GM20000 (cell line): ENCODE measurements at regions not wholly inside any gene's neighbourhood (a gene's known extent, or its start where the extent isn't known, plus 50 kb on each side); places are given as distances from the start of the nearest gene placed in this dataset.

Experiments used
- DNase-seq: peaks from one replicate; pipeline ENCODE4 v3.0.0; 2012; ENCODE audit warnings: low spot score
- CTCF ChIP-seq: IDR thresholded peaks from 2 replicates; pipeline ENCODE4 v1.5.1; 2012; ENCODE audit warnings: mild to moderate bottlenecking, control low read depth; ENCODE audit errors: extremely low read depth, missing control alignments

GRCh38 chr11:79667380-79667779 is 226.6 kb upstream of the TENM4 start:
- no peak for DNase-seq

GRCh38 chr11:79663017-79663416 is 222.2 kb upstream of the TENM4 start:
- TF ChIP-seq CTCF: no peak
- no peak for DNase-seq

More at GRCh38 chr11:79667380-79667779, 226.6 kb upstream of the TENM4 start:
- TF ChIP-seq CTCF: no peak

GRCh38 chr11:79661373-79661772 is 220.5 kb upstream of the TENM4 start:
- no peak for DNase-seq
- TF ChIP-seq CTCF: no peak

- no peak for DNase-seq
- TF ChIP-seq CTCF: no peak
Measured at GRCh38 chr11:79648766-79649520, 208.1 kb upstream of the TENM4 start.

GRCh38 chr11:79637219-79637618 is 196.4 kb upstream of the TENM4 start:
- no peak for DNase-seq
- no peak for TF ChIP-seq CTCF

- no peak for TF ChIP-seq CTCF
- DNase-seq: no peak
Measured at GRCh38 chr11:79634905-79635304, 194.1 kb upstream of the TENM4 start.

GRCh38 chr11:79627281-79627680 is 186.5 kb upstream of the TENM4 start:
- DNase-seq: no peak
- no peak for TF ChIP-seq CTCF
